Hepatocyte (in vitro differentiated cells): ENCODE measurements at regions not wholly inside any gene's neighbourhood (a gene's known extent, or its start where the extent isn't known, plus 50 kb on each side); places are given as distances from the start of the nearest gene placed in this dataset.

Source experiments
- EZH2 ChIP-seq: fragments of 200-600 bp; sonication (generic); IDR thresholded peaks from 2 replicates; pipeline ENCODE4 v1.6.1; 2016; ENCODE audit warnings: antibody characterized with exemption, mild to moderate bottlenecking, borderline replicate concordance
- TF ChIP-seq, protein P1 (sequence below): fragments of 200-600 bp; sonication (generic); IDR thresholded peaks from 2 replicates; pipeline ENCODE4 v1.5.1; 2016; ENCODE audit warnings: antibody characterized with exemption, mild to moderate bottlenecking; ENCODE audit not compliant: poor library complexity

DNA sequence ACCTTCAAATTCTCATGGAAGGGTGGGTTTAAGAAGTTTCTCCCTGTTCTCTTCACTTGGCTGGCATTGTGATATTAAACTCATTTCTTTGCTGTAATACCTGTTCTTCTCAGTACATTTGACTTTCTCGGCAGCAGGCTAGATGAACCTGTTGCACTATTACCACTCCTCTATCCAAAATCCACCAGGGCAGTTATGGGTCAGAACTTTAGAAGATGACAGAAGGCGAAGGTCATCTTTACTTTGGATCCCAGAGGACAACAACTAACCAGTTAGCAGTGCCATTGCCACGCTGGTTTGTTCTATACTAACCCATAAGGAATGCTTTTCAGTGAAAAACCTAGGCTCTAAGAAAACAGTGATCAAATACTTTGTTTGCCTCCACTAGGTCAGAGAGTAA lies 901.0 kb downstream of the TSN start:
- TF ChIP-seq EZH2, result no peak
- TF ChIP-seq, protein P1, sequence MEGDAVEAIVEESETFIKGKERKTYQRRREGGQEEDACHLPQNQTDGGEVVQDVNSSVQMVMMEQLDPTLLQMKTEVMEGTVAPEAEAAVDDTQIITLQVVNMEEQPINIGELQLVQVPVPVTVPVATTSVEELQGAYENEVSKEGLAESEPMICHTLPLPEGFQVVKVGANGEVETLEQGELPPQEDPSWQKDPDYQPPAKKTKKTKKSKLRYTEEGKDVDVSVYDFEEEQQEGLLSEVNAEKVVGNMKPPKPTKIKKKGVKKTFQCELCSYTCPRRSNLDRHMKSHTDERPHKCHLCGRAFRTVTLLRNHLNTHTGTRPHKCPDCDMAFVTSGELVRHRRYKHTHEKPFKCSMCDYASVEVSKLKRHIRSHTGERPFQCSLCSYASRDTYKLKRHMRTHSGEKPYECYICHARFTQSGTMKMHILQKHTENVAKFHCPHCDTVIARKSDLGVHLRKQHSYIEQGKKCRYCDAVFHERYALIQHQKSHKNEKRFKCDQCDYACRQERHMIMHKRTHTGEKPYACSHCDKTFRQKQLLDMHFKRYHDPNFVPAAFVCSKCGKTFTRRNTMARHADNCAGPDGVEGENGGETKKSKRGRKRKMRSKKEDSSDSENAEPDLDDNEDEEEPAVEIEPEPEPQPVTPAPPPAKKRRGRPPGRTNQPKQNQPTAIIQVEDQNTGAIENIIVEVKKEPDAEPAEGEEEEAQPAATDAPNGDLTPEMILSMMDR, result no peak
